Upper lobe of left lung (tissue), 6 donors: ENCODE measurements at regions not wholly inside any gene's neighbourhood (a gene's known extent, or its start where the extent isn't known, plus 50 kb on each side); places are given as distances from the start of the nearest gene placed in this dataset.
"Not testable (repeated sequence)": the region's sequence is repeated elsewhere in the genome, so short reads cannot be mapped to it uniquely, and the experiment has no call there.

Source experiments
- ATAC-seq, 2 donors: fragments of 200-7000 bp; cut with Tn5 transposase; one replicate each; pipeline ENCODE4 v1.9.1; 2022; ENCODE audit warnings: mild to moderate bottlenecking in 2 of 2, moderate library complexity in 2 of 2; ENCODE audit not compliant: low FRiP score in 2 of 2
- DNase-seq, 2 donors: peaks; one replicate each; pipeline ENCODE4 v3.0.0-alpha.2; 2019 to 2020
- H3K27ac ChIP-seq, 4 donors: fragments of 200-600 bp; sonication (generic); one replicate each; pipeline ENCODE4 v1.5.1; 2016 to 2019
- H3K27me3 ChIP-seq, 4 donors: fragments of 200-600 bp; sonication (generic); one replicate each; pipeline ENCODE4 v1.5.1; 2017 to 2019
- H3K36me3 ChIP-seq, 4 donors: fragments of 200-600 bp; sonication (generic); one replicate each; pipeline ENCODE4 v1.5.1; 2016 to 2019
- H3K4me1 ChIP-seq, 4 donors: fragments of 200-600 bp; sonication (generic); one replicate each; pipeline ENCODE4 v1.5.1; 2018 to 2019
- H3K4me3 ChIP-seq, 4 donors: fragments of 200-600 bp; sonication (generic); one replicate each; pipeline ENCODE4 v1.5.1; 2017 to 2019; ENCODE audit warnings: mild to moderate bottlenecking in 2 of 4, moderate library complexity in 1 of 4
- H3K9me3 ChIP-seq, 4 donors: fragments of 200-600 bp; sonication (generic); one replicate each; pipeline ENCODE4 v1.5.1; 2018 to 2019
- EP300 ChIP-seq, 4 donors: sonication (generic); formaldehyde crosslinking; IDR thresholded peaks; one replicate each; pipeline ENCODE4 v1.5.1; 2017; ENCODE audit warnings: antibody characterized with exemption in 4 of 4, control low read depth in 2 of 4
- POLR2A ChIP-seq, 4 donors: fragments of 450-650 bp; IDR thresholded peaks; one replicate each; pipeline ENCODE4 v1.5.1; 2016 to 2017; ENCODE audit warnings: antibody characterized with exemption in 4 of 4, mild to moderate bottlenecking in 2 of 4
- POLR2AphosphoS5 ChIP-seq, 2 donors: sonication (generic); formaldehyde crosslinking; IDR thresholded peaks; one replicate each; pipeline ENCODE4 v1.5.1; 2017; ENCODE audit warnings: antibody characterized with exemption in 2 of 2
- WGBS, 2 donors: methylation state at CpG; one replicate each; pipeline ENCODE4 v1.1.5; 2017 to 2018; 5-methylcytosine and 5-hydroxymethylcytosine counted together
- TF ChIP-seq, protein P1 (sequence below), 6 experiments: fragments of 450-650 bp in 4 of 6; fragments of 200-600 bp in 2 of 6; sonication (generic) in 2 of 6; IDR thresholded peaks; one replicate each; pipeline ENCODE4 v1.5.1; 2016 to 2019; ENCODE audit warnings: antibody characterized with exemption in 6 of 6
- donor health status: DM: no; HTN: no; CAD: no; lungs with moderate emphysema.
- donor health status: DM: no; HTN: yes; CAD: no; lungs with severe emphysema.

DNA sequence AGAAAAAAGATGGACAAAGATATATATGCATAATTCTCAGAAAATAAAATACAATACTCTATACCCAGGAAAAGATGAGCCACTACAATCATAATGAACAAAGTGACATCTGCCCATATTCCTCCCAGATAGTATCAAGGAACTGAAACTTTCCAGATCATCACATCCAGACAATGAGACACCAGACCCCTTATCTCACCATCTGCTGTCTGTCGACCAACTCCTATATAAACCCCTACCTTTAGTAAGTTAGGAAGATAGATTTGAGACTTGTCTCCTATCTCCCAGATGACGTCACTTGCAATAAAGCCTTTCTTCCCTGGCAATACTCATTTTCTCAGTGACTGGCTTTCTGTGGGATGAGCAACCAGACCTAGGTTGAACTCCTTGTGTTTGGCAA lies 1071.6 kb downstream of the PLOD2 start:
- WGBS, 2 donors, result 91 to 96% methylated on average over 2 of the region's 2 CpGs
- no peak for ATAC-seq
- H3K36me3 ChIP-seq, result no peaks in the 10 kb centered on the region

DNA sequence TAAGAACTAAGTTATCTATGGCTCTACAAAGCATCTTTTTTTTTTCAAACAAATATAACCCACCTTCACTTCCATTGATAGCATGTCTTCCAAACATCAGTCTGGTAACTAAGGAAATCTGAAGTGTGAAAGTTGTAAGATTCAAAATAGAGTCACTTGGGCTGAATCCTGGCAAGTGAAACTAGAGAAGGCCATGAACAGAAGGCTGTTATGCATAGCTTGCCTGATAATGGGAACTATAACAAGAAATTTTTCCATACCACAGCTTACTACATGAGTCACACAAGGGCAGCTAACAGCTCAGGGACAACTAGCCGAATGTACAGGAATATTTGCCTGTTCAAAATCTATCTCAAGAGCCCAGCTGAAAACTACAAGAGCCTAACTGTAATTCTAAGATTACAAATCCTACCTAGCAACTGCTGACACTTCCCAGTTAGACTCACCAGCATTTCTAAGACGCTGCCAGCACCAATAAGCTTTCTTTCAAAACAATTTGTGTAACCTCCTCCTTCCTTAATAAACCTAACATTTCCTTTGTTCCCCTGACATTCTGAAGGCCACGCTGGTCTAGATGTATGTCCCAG lies 1066.5 kb downstream of the PLOD2 start:
- no peaks in the 10 kb centered on the region for H3K27me3 ChIP-seq
- H3K36me3 ChIP-seq, result no peaks in the 10 kb centered on the region
- 14 to 19% methylated on average over 3 of the region's 3 CpGs for WGBS, 2 donors
- no peak overlapping the region for H3K4me3 ChIP-seq
- DNase-seq (no peak), ATAC-seq (peak in 1 of 2 donors; percentile 65)
- no peaks in the 10 kb centered on the region for H3K9me3 ChIP-seq
- H3K4me1 ChIP-seq, result no peaks in the 10 kb centered on the region
- no peak overlapping the region for H3K27ac ChIP-seq
- TF ChIP-seq, protein P1, sequence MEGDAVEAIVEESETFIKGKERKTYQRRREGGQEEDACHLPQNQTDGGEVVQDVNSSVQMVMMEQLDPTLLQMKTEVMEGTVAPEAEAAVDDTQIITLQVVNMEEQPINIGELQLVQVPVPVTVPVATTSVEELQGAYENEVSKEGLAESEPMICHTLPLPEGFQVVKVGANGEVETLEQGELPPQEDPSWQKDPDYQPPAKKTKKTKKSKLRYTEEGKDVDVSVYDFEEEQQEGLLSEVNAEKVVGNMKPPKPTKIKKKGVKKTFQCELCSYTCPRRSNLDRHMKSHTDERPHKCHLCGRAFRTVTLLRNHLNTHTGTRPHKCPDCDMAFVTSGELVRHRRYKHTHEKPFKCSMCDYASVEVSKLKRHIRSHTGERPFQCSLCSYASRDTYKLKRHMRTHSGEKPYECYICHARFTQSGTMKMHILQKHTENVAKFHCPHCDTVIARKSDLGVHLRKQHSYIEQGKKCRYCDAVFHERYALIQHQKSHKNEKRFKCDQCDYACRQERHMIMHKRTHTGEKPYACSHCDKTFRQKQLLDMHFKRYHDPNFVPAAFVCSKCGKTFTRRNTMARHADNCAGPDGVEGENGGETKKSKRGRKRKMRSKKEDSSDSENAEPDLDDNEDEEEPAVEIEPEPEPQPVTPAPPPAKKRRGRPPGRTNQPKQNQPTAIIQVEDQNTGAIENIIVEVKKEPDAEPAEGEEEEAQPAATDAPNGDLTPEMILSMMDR (IDR thresholded peaks at IDR 0.05), result no peak
- no peak for TF ChIP-seq POLR2A (IDR thresholded peaks at IDR 0.05)
- no peak for TF ChIP-seq EP300 (IDR thresholded peaks at IDR 0.05)
- no peak for TF ChIP-seq POLR2AphosphoS5 (IDR thresholded peaks at IDR 0.05)

More for the DNA sequence above, 1071.6 kb downstream of the PLOD2 start:
- H3K27ac ChIP-seq, result no peak overlapping the region
- TF ChIP-seq EP300 (IDR thresholded peaks at IDR 0.05), result no peak
- no peak for TF ChIP-seq POLR2AphosphoS5 (IDR thresholded peaks at IDR 0.05)
- TF ChIP-seq, protein P1 (IDR thresholded peaks at IDR 0.05), result no peak
- TF ChIP-seq POLR2A (IDR thresholded peaks at IDR 0.05), result no peak
- DNase-seq, result no peak
- H3K4me1 ChIP-seq, result no peaks in the 10 kb centered on the region
- no peaks in the 10 kb centered on the region for H3K27me3 ChIP-seq
- no peak overlapping the region for H3K4me3 ChIP-seq
- no peaks in the 10 kb centered on the region for H3K9me3 ChIP-seq

DNA sequence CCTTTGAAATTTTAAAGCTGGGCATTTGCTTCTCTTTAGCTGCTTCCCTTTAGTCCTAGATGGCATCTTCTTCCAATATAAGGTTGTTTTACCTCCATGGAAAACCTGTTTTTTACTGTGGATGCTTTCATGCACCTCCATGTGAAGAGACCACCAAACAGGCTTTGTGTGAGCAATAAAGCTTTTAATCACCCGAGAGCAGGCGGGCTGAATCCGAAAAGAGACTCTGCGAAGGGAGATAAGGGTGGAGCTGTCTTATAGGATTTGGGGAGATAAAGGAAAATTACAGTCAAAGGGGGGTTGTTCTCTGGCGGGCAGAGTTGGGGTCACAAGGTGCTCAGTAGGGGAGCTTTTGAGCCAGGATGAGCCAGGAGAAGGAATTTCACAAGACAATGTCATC lies 1049.8 kb downstream of the PLOD2 start:
- not testable (repeated sequence) for H3K27ac ChIP-seq, H3K9me3 ChIP-seq, H3K4me3 ChIP-seq, ATAC-seq, DNase-seq, H3K27me3 ChIP-seq, H3K4me1 ChIP-seq, H3K36me3 ChIP-seq
- WGBS, 2 donors, result 91 to 92% methylated on average over 5 of the region's 5 CpGs

DNA sequence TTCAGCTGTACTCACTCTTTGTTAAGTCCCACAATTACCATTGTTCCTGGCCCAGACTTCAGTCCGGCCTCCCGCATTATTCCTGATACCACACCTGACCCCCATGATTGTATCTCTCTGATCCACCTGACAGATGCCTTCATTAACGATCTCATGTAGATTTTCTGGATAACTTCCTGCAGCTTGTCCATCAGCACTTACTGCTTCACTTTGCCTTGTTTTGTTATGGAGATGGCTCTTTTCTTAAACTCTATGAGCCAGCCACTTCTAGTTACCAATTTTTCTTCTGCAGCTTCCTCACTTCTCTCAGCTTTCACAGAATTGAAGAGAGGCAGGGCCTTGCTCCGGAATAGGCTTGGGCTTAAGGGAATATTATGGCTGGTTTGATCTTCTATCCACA lies 1044.2 kb downstream of the PLOD2 start:
- ATAC-seq (no peak), DNase-seq (no peak)
- no peak overlapping the region for H3K4me3 ChIP-seq
- TF ChIP-seq EP300 (IDR thresholded peaks at IDR 0.05) (no peak), POLR2A (IDR thresholded peaks at IDR 0.05) (no peak), POLR2AphosphoS5 (IDR thresholded peaks at IDR 0.05) (no peak)
- TF ChIP-seq, protein P1 (IDR thresholded peaks at IDR 0.05), result no peak
- H3K27me3 ChIP-seq, result no peaks in the 10 kb centered on the region
- no peak overlapping the region for H3K27ac ChIP-seq
- no peaks in the 10 kb centered on the region for H3K36me3 ChIP-seq
- 84 to 88% methylated on average over 4 of the region's 4 CpGs for whole genome bisulfite sequencing, 2 donors
- H3K4me1 ChIP-seq, result no peaks in the 10 kb centered on the region
- no peaks in the 10 kb centered on the region for H3K9me3 ChIP-seq

DNA sequence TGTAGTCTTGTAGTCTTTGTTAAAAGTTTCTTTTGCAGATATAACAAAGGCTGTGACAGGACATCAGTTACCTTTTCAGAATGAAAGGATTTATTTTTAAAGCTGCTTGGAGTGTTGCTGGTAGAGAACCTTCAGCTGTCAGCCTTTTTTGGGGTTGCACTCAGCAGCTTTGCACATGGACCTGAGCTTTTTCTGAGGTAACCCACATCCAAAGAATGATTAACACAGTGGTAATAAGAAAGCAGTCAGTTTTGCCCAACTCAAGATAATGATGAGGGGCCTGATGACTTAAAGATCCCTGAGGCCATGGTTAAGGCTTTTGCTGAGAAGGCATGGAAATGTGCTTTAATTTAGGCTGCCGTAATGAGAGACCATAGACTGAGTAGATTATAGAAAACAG lies 1042.7 kb downstream of the PLOD2 start:
- no peak overlapping the region for H3K27ac ChIP-seq

More for the DNA sequence above, 1042.7 kb downstream of the PLOD2 start:
- WGBS, 2 donors, result 83 to 92% methylated on average over 1 of the region's 1 CpG
- H3K4me3 ChIP-seq, result no peak overlapping the region
- no peaks in the 10 kb centered on the region for H3K27me3 ChIP-seq
- no peak for ATAC-seq
- H3K9me3 ChIP-seq, result no peaks in the 10 kb centered on the region
- no peak for DNase-seq
- TF ChIP-seq, protein P1 (IDR thresholded peaks at IDR 0.05), result no peak
- TF ChIP-seq POLR2AphosphoS5 (IDR thresholded peaks at IDR 0.05) (no peak), POLR2A (IDR thresholded peaks at IDR 0.05) (no peak), EP300 (IDR thresholded peaks at IDR 0.05) (no peak)
- no peaks in the 10 kb centered on the region for H3K4me1 ChIP-seq
- no peaks in the 10 kb centered on the region for H3K36me3 ChIP-seq
